ENCODE measurements at regions not wholly inside any gene's neighbourhood (a gene's known extent, or its start where the extent isn't known, plus 50 kb on each side); places are given as distances from the start of the nearest gene placed in this dataset.
"Not testable (repeated sequence)": the region's sequence is repeated elsewhere in the genome, so short reads cannot be mapped to it uniquely, and the experiment has no call there.

GRCh38 chr4:57308301-57308700, 198.1 kb upstream of the IGFBP7 start:
- no peak for DNase-seq (ENCODE audit: low spot score in 2 of 2)
- Histone ChIP-seq H3K36me3 (no peaks in the 10 kb centered on the region), H3K4me3 (no peak overlapping the region), H3K9me3 (no peaks in the 10 kb centered on the region), H3K4me1 (no peaks in the 10 kb centered on the region), H3K27ac (no peak overlapping the region), H3K27me3 (peaks cover 0 to 6% of the 10 kb centered on the region in 2 donors)
- TF ChIP-seq POLR2A (IDR thresholded peaks at IDR 0.05) (no peak), POLR2AphosphoS5 (IDR thresholded peaks at IDR 0.05) (no peak)
- TF ChIP-seq, protein P1, sequence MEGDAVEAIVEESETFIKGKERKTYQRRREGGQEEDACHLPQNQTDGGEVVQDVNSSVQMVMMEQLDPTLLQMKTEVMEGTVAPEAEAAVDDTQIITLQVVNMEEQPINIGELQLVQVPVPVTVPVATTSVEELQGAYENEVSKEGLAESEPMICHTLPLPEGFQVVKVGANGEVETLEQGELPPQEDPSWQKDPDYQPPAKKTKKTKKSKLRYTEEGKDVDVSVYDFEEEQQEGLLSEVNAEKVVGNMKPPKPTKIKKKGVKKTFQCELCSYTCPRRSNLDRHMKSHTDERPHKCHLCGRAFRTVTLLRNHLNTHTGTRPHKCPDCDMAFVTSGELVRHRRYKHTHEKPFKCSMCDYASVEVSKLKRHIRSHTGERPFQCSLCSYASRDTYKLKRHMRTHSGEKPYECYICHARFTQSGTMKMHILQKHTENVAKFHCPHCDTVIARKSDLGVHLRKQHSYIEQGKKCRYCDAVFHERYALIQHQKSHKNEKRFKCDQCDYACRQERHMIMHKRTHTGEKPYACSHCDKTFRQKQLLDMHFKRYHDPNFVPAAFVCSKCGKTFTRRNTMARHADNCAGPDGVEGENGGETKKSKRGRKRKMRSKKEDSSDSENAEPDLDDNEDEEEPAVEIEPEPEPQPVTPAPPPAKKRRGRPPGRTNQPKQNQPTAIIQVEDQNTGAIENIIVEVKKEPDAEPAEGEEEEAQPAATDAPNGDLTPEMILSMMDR (IDR thresholded peaks at IDR 0.05), result no peak
- intact Hi-C loops (cut with DNase I; ENCODE audit: low total_unique reads), result no loop called here

DNA sequence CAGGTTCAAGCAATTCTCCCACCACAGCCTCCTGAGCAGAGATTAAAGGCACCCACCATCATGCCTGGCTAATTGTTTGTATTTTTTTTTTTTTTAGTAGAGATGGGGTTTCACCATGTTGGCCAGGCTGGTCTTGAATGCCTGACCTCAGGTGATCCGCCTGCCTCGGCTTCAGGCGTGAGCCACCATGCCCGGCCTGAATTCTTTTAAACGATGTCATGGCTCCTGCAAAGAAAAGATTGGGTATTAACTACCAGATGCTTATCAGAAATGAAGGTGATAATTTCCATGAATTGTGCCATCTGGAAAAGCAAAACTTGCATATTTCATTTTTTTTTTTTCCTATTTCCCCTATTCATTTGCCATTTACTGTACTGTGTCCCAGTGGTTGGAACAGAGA, 195.7 kb upstream of the IGFBP7 start:
- intact Hi-C loops (cut with DNase I; ENCODE audit: low total_unique reads), result no loop called here
- H3K27me3 ChIP-seq, result no peaks in the 10 kb centered on the region
- no peak overlapping the region for H3K4me3 ChIP-seq
- H3K4me1 ChIP-seq, result no peaks in the 10 kb centered on the region
- no peak overlapping the region for H3K27ac ChIP-seq
- DNase-seq (ENCODE audit: low spot score in 2 of 2), result no peak
- H3K9me3 ChIP-seq, result no peaks in the 10 kb centered on the region
- no peak for TF ChIP-seq POLR2AphosphoS5 (IDR thresholded peaks at IDR 0.05)
- no peak for TF ChIP-seq POLR2A (IDR thresholded peaks at IDR 0.05)
- TF ChIP-seq, protein P1 (IDR thresholded peaks at IDR 0.05), result no peak
- H3K36me3 ChIP-seq, result no peaks in the 10 kb centered on the region

GRCh38 chr4:57303012-57303751, 193.0 kb upstream of the IGFBP7 start:
- Histone ChIP-seq H3K36me3 (no peaks in the 10 kb centered on the region), H3K4me1 (no peaks in the 10 kb centered on the region), H3K27ac (no peak overlapping the region), H3K4me3 (no peak overlapping the region), H3K27me3 (no peaks in the 10 kb centered on the region), H3K9me3 (peaks cover 6 to 18% of the 10 kb centered on the region in 2 donors)
- intact Hi-C loops (cut with DNase I; ENCODE audit: low total_unique reads), result no loop called here
- TF ChIP-seq, protein P1 (IDR thresholded peaks at IDR 0.05), result no peak
- TF ChIP-seq POLR2A (IDR thresholded peaks at IDR 0.05) (no peak), POLR2AphosphoS5 (IDR thresholded peaks at IDR 0.05) (no peak)
- DNase-seq (ENCODE audit: low spot score in 2 of 2), result no peak

GRCh38 chr4:57300300-57300699, 190.1 kb upstream of the IGFBP7 start:
- H3K27ac ChIP-seq; DNase-seq (ENCODE audit: low spot score in 2 of 2); H3K4me3 ChIP-seq; intact Hi-C loops (cut with DNase I; ENCODE audit: low total_unique reads); H3K27me3 ChIP-seq; H3K4me1 ChIP-seq; H3K36me3 ChIP-seq: not testable (repeated sequence)
- peaks cover 6 to 18% of the 10 kb centered on the region in 2 donors for H3K9me3 ChIP-seq

DNA sequence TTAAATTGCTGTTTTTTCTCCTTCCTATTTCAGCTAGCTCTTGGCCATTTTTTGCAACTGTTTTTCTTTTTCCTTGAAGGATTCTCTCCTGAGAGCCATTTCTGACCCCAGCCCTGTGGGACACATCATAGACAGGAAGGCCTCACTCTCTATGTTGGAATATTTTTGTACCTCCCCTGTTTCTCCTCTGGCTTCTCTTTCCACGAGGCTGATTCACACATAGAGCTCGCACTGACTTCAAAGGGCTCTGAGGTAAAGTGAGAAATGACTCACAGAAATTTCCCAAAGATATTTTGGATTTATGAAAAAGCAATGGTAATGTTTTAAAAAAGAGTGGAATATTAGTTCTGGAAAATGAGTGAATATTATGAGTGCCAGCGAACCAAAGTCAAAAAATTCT, 181.7 kb upstream of the IGFBP7 start:
- TF ChIP-seq POLR2A (IDR thresholded peaks at IDR 0.05) (no peak), POLR2AphosphoS5 (IDR thresholded peaks at IDR 0.05) (no peak)
- TF ChIP-seq, protein P1 (IDR thresholded peaks at IDR 0.05), result no peak
- DNase-seq (ENCODE audit: low spot score in 2 of 2), result no peak
- H3K9me3 ChIP-seq, result no peaks in the 10 kb centered on the region
- no peak overlapping the region for H3K4me3 ChIP-seq
- H3K27ac ChIP-seq, result no peak overlapping the region
- H3K36me3 ChIP-seq, result no peaks in the 10 kb centered on the region
- H3K4me1 ChIP-seq, result no peaks in the 10 kb centered on the region
- intact Hi-C loops (cut with DNase I; ENCODE audit: low total_unique reads), result no loop called here
- H3K27me3 ChIP-seq, result no peaks in the 10 kb centered on the region
